GM23338 (cell line): ENCODE measurements at regions not wholly inside any gene's neighbourhood (a gene's known extent, or its start where the extent isn't known, plus 50 kb on each side); places are given as distances from the start of the nearest gene placed in this dataset.
A peak's percentile ranks its signal among the peaks of the same experiment; 100 is the strongest.

Source experiments
- ATAC-seq: fragments of 200-7000 bp; cut with Tn5 transposase; 3 replicates; pipeline ENCODE4 v1.9.1; 2020
- DNase-seq: peaks from one replicate; pipeline ENCODE4 v3.0.0-alpha.2; 2015; ENCODE audit warnings: low spot score
- H2AFZ ChIP-seq: fragments of 200-600 bp; sonication (generic); 2 replicates; pipeline ENCODE4 v1.8.0; 2016; ENCODE audit warnings: antibody characterized with exemption, mild to moderate bottlenecking, moderate library complexity
- H3F3A ChIP-seq: fragments of 200-600 bp; sonication (generic); replicated peaks from 2 replicates; pipeline ENCODE4 v1.8.0; 2017; ENCODE audit warnings: antibody characterized with exemption, mixed run types, low read depth
- H3K27ac ChIP-seq: fragments of 200-600 bp; sonication (generic); 2 replicates; pipeline ENCODE4 v1.6.1; 2016; ENCODE audit warnings: low read depth
- H3K27me3 ChIP-seq: fragments of 200-600 bp; sonication (generic); 2 replicates; pipeline ENCODE4 v1.8.0; 2016; ENCODE audit warnings: mild to moderate bottlenecking, mixed run types, moderate library complexity; ENCODE audit not compliant: insufficient read depth
- H3K36me3 ChIP-seq: fragments of 200-600 bp; sonication (generic); 2 replicates; pipeline ENCODE4 v1.8.0; 2016; ENCODE audit warnings: mild to moderate bottlenecking; ENCODE audit not compliant: insufficient read depth
- H3K4me1 ChIP-seq: fragments of 200-600 bp; sonication (generic); 2 replicates; pipeline ENCODE4 v1.8.0; 2016; ENCODE audit warnings: mild to moderate bottlenecking, moderate library complexity; ENCODE audit not compliant: insufficient read depth
- H3K4me2 ChIP-seq: fragments of 200-600 bp; sonication (generic); 2 replicates; pipeline ENCODE4 v1.7.1; 2017; ENCODE audit warnings: mixed run types
- H3K4me3 ChIP-seq: fragments of 200-600 bp; sonication (generic); 2 replicates; pipeline ENCODE4 v1.6.1; 2016; ENCODE audit warnings: mixed run types
- H3K79me2 ChIP-seq: fragments of 200-600 bp; sonication (generic); replicated peaks from 2 replicates; pipeline ENCODE4 v1.8.0; 2017; ENCODE audit warnings: mild to moderate bottlenecking; ENCODE audit not compliant: insufficient read depth
- H3K9me2 ChIP-seq: fragments of 200-600 bp; sonication (generic); 2 replicates; pipeline ENCODE4 v1.8.0; 2017; ENCODE audit not compliant: insufficient read depth
- H4K20me1 ChIP-seq: fragments of 200-600 bp; sonication (generic); replicated peaks from 2 replicates; pipeline ENCODE4 v1.8.0; 2017; ENCODE audit warnings: mild to moderate bottlenecking; ENCODE audit not compliant: insufficient read depth
- H3K27ac Mint-ChIP-seq: 2 replicates; pipeline ENCODE4 v1.8.0; 2020; ENCODE audit warnings: inconsistent platforms, mild to moderate bottlenecking, moderate library complexity, mixed read lengths
- H3K27me3 Mint-ChIP-seq: 3 replicates; pipeline ENCODE4 v1.8.0; 2022; ENCODE audit warnings: low read depth, mild to moderate bottlenecking, moderate library complexity, mixed read lengths, inconsistent platforms; ENCODE audit not compliant: insufficient read depth, poor library complexity
- H3K36me3 Mint-ChIP-seq: 3 replicates; pipeline ENCODE4 v1.8.0; 2021; ENCODE audit warnings: low read depth, mild to moderate bottlenecking, inconsistent platforms, moderate library complexity, mixed read lengths
- H3K4me1 Mint-ChIP-seq: 3 replicates; pipeline ENCODE4 v1.8.0; 2020; ENCODE audit warnings: mild to moderate bottlenecking, inconsistent platforms, mixed read lengths
- H3K4me3 Mint-ChIP-seq: 3 replicates; pipeline ENCODE4 v1.8.0; 2021; ENCODE audit warnings: moderate library complexity, mild to moderate bottlenecking, inconsistent platforms, mixed read lengths
- H3K9me3 Mint-ChIP-seq: 3 replicates; pipeline ENCODE4 v1.8.0; 2020; ENCODE audit warnings: moderate library complexity, mild to moderate bottlenecking, inconsistent platforms, mixed read lengths
- CREB1 ChIP-seq: fragments of 250-450 bp; sonication (Bioruptor Pico); IDR thresholded peaks from 2 replicates; pipeline ENCODE4 v1.5.0; 2020; ENCODE audit warnings: low read depth, mild to moderate bottlenecking, moderate library complexity
- EZH2 ChIP-seq: fragments of 200-600 bp; sonication (generic); IDR thresholded peaks from one replicate; pipeline ENCODE4 v1.8.0; 2017; ENCODE audit warnings: antibody characterized with exemption, mild to moderate bottlenecking, low read depth; ENCODE audit not compliant: unreplicated experiment
- EZH2phosphoT487 ChIP-seq: fragments of 200-600 bp; sonication (generic); IDR thresholded peaks from one replicate; pipeline ENCODE4 v1.8.1; 2018; ENCODE audit warnings: antibody characterized with exemption; ENCODE audit not compliant: unreplicated experiment
- JUNB ChIP-seq: IDR thresholded peaks from one replicate; pipeline ENCODE4 v1.6.1; 2016; ENCODE audit warnings: antibody characterized with exemption; ENCODE audit not compliant: unreplicated experiment
- NANOG ChIP-seq: IDR thresholded peaks from 2 replicates; pipeline ENCODE4 v1.6.1; 2016; ENCODE audit warnings: antibody characterized with exemption, borderline replicate concordance
- POLR2AphosphoS5 ChIP-seq: IDR thresholded peaks from 2 replicates; pipeline ENCODE4 v1.6.1; 2016; ENCODE audit warnings: antibody characterized with exemption, low read depth
- STAT1 ChIP-seq: IDR thresholded peaks from one replicate; pipeline ENCODE4 v1.6.1; 2016; ENCODE audit warnings: antibody characterized with exemption; ENCODE audit not compliant: unreplicated experiment
- ZNF114 ChIP-seq: fragments of 250-450 bp; sonication (Bioruptor Pico); IDR thresholded peaks from 2 replicates; pipeline ENCODE4 v1.5.0; 2020; ENCODE audit warnings: mild to moderate bottlenecking, moderate library complexity
- ZNF331 ChIP-seq: fragments of 250-450 bp; sonication (Bioruptor Pico); IDR thresholded peaks from 2 replicates; pipeline ENCODE4 v1.5.0; 2020; ENCODE audit warnings: low read depth, mild to moderate bottlenecking, moderate library complexity
- TF ChIP-seq, protein P1 (sequence below): IDR thresholded peaks from one replicate; pipeline ENCODE4 v1.6.1; 2018; ENCODE audit warnings: antibody characterized with exemption; ENCODE audit not compliant: unreplicated experiment
- TF ChIP-seq, protein P2 (sequence below): fragments of 250-450 bp; sonication (Bioruptor Pico); IDR thresholded peaks from 2 replicates; pipeline ENCODE4 v1.5.0; 2020; ENCODE audit warnings: mild to moderate bottlenecking, moderate library complexity
- TF ChIP-seq, protein P3 (sequence below): IDR thresholded peaks from 2 replicates; pipeline ENCODE4 v1.6.1; 2016; ENCODE audit warnings: antibody characterized with exemption
- TF ChIP-seq, protein P4 (sequence below), 2 experiments: fragments of 200-600 bp in 1 of 2; sonication (generic) in 1 of 2; conservative IDR thresholded peaks; 2 replicates each; pipeline versions ENCODE4 v1.5.1 to v1.6.1; 2016 to 2017; ENCODE audit warnings: antibody characterized with exemption in 2 of 2, low read depth in 2 of 2, mild to moderate bottlenecking in 2 of 2, moderate library complexity in 1 of 2

DNA sequence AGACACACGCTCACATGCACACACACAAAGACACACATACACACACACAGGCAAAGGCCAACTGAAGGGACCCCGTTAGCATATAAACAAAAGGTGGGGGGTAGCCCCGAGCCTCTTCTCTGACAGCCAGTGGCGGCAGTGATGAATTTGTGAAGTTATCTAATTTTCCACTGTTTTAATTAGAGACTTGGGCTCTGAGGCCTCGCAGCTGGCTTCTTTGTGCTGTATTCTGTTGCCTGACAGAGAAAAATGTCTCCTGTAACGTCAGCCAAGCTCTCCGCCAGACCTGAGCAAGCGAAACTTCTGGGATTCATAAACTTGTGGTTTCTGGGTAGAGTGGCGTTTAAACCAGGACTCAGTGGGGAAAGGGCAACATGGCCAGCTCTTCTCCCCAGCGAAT is 113.9 kb upstream of the FOXF1 start:
- Histone ChIP-seq H3K9me2 (peaks cover 14% of the 10 kb centered on the region; the same call in 1 of the 2 replicates), H3K4me2 (no peak overlapping the region), H3K79me2 (no peaks in the 10 kb centered on the region), H2AFZ (peak overlapping the region; percentile 85), H3K36me3 (no peaks in the 10 kb centered on the region), H3K4me1 (peaks cover 11% of the 10 kb centered on the region; the same call in 1 of the 2 replicates), H3K27me3 (no peaks in the 10 kb centered on the region), H4K20me1 (no peaks in the 10 kb centered on the region), H3K4me3 (no peak overlapping the region), H3K27ac (no peak overlapping the region), H3F3A (no peaks in the 10 kb centered on the region)
- ATAC-seq (peak; percentile 54), DNase-seq (no peak)
- Mint-ChIP-seq H3K27me3 (peaks cover 8% of the 10 kb centered on the region), H3K9me3 (no peaks in the 10 kb centered on the region), H3K36me3 (no peaks in the 10 kb centered on the region), H3K27ac (no peak overlapping the region), H3K4me3 (no peak overlapping the region), H3K4me1 (peaks cover 16% of the 10 kb centered on the region)
- no peak for TF ChIP-seq NANOG
- TF ChIP-seq POLR2AphosphoS5: no peak
- no peak for TF ChIP-seq JUNB
- TF ChIP-seq, protein P1, sequence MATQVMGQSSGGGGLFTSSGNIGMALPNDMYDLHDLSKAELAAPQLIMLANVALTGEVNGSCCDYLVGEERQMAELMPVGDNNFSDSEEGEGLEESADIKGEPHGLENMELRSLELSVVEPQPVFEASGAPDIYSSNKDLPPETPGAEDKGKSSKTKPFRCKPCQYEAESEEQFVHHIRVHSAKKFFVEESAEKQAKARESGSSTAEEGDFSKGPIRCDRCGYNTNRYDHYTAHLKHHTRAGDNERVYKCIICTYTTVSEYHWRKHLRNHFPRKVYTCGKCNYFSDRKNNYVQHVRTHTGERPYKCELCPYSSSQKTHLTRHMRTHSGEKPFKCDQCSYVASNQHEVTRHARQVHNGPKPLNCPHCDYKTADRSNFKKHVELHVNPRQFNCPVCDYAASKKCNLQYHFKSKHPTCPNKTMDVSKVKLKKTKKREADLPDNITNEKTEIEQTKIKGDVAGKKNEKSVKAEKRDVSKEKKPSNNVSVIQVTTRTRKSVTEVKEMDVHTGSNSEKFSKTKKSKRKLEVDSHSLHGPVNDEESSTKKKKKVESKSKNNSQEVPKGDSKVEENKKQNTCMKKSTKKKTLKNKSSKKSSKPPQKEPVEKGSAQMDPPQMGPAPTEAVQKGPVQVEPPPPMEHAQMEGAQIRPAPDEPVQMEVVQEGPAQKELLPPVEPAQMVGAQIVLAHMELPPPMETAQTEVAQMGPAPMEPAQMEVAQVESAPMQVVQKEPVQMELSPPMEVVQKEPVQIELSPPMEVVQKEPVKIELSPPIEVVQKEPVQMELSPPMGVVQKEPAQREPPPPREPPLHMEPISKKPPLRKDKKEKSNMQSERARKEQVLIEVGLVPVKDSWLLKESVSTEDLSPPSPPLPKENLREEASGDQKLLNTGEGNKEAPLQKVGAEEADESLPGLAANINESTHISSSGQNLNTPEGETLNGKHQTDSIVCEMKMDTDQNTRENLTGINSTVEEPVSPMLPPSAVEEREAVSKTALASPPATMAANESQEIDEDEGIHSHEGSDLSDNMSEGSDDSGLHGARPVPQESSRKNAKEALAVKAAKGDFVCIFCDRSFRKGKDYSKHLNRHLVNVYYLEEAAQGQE: no peak
- no peak for TF ChIP-seq ZNF331 (CRISPR knock-in tag)
- TF ChIP-seq EZH2phosphoT487: no peak
- TF ChIP-seq CREB1 (CRISPR knock-in tag): no peak
- TF ChIP-seq EZH2: no peak
- TF ChIP-seq ZNF114 (CRISPR knock-in tag): no peak
- TF ChIP-seq, protein P2, sequence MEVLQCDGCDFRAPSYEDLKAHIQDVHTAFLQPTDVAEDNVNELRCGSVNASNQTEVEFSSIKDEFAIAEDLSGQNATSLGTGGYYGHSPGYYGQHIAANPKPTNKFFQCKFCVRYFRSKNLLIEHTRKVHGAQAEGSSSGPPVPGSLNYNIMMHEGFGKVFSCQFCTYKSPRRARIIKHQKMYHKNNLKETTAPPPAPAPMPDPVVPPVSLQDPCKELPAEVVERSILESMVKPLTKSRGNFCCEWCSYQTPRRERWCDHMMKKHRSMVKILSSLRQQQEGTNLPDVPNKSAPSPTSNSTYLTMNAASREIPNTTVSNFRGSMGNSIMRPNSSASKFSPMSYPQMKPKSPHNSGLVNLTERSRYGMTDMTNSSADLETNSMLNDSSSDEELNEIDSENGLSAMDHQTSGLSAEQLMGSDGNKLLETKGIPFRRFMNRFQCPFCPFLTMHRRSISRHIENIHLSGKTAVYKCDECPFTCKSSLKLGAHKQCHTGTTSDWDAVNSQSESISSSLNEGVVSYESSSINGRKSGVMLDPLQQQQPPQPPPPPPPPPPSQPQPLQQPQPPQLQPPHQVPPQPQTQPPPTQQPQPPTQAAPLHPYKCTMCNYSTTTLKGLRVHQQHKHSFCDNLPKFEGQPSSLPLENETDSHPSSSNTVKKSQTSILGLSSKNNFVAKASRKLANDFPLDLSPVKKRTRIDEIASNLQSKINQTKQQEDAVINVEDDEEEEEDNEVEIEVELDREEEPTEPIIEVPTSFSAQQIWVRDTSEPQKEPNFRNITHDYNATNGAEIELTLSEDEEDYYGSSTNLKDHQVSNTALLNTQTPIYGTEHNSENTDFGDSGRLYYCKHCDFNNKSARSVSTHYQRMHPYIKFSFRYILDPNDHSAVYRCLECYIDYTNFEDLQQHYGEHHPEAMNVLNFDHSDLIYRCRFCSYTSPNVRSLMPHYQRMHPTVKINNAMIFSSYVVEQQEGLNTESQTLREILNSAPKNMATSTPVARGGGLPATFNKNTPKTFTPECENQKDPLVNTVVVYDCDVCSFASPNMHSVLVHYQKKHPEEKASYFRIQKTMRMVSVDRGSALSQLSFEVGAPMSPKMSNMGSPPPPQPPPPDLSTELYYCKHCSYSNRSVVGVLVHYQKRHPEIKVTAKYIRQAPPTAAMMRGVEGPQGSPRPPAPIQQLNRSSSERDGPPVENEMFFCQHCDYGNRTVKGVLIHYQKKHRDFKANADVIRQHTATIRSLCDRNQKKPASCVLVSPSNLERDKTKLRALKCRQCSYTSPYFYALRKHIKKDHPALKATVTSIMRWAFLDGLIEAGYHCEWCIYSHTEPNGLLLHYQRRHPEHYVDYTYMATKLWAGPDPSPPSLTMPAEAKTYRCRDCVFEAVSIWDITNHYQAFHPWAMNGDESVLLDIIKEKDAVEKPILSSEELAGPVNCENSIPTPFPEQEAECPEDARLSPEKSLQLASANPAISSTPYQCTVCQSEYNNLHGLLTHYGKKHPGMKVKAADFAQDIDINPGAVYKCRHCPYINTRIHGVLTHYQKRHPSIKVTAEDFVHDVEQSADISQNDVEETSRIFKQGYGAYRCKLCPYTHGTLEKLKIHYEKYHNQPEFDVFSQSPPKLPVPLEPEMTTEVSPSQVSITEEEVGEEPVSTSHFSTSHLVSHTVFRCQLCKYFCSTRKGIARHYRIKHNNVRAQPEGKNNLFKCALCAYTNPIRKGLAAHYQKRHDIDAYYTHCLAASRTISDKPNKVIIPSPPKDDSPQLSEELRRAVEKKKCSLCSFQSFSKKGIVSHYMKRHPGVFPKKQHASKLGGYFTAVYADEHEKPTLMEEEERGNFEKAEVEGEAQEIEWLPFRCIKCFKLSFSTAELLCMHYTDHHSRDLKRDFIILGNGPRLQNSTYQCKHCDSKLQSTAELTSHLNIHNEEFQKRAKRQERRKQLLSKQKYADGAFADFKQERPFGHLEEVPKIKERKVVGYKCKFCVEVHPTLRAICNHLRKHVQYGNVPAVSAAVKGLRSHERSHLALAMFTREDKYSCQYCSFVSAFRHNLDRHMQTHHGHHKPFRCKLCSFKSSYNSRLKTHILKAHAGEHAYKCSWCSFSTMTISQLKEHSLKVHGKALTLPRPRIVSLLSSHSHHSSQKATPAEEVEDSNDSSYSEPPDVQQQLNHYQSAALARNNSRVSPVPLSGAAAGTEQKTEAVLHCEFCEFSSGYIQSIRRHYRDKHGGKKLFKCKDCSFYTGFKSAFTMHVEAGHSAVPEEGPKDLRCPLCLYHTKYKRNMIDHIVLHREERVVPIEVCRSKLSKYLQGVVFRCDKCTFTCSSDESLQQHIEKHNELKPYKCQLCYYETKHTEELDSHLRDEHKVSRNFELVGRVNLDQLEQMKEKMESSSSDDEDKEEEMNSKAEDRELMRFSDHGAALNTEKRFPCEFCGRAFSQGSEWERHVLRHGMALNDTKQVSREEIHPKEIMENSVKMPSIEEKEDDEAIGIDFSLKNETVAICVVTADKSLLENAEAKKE (CRISPR knock-in tag): no peak
- TF ChIP-seq, protein P3, sequence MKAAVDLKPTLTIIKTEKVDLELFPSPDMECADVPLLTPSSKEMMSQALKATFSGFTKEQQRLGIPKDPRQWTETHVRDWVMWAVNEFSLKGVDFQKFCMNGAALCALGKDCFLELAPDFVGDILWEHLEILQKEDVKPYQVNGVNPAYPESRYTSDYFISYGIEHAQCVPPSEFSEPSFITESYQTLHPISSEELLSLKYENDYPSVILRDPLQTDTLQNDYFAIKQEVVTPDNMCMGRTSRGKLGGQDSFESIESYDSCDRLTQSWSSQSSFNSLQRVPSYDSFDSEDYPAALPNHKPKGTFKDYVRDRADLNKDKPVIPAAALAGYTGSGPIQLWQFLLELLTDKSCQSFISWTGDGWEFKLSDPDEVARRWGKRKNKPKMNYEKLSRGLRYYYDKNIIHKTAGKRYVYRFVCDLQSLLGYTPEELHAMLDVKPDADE: no peak
- TF ChIP-seq, protein P4, sequence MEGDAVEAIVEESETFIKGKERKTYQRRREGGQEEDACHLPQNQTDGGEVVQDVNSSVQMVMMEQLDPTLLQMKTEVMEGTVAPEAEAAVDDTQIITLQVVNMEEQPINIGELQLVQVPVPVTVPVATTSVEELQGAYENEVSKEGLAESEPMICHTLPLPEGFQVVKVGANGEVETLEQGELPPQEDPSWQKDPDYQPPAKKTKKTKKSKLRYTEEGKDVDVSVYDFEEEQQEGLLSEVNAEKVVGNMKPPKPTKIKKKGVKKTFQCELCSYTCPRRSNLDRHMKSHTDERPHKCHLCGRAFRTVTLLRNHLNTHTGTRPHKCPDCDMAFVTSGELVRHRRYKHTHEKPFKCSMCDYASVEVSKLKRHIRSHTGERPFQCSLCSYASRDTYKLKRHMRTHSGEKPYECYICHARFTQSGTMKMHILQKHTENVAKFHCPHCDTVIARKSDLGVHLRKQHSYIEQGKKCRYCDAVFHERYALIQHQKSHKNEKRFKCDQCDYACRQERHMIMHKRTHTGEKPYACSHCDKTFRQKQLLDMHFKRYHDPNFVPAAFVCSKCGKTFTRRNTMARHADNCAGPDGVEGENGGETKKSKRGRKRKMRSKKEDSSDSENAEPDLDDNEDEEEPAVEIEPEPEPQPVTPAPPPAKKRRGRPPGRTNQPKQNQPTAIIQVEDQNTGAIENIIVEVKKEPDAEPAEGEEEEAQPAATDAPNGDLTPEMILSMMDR (conservative IDR thresholded peaks at IDR 0.05; ENCODE audit: low read depth in 2 of 2): no peak
- TF ChIP-seq STAT1: no peak
